Endothelial cell (in vitro differentiated cells): ENCODE measurements at regions not wholly inside any gene's neighbourhood (a gene's known extent, or its start where the extent isn't known, plus 50 kb on each side); places are given as distances from the start of the nearest gene placed in this dataset.

ENCODE experiments used
- DNase-seq: peaks from one replicate; pipeline ENCODE4 v3.0.0; 2021; ENCODE audit warnings: low spot score
- H3K27ac Mint-ChIP-seq: one replicate; pipeline ENCODE4 v1.8.0; 2021; ENCODE audit warnings: mixed read lengths, inconsistent platforms; ENCODE audit not compliant: unreplicated experiment
- H3K27me3 Mint-ChIP-seq: one replicate; pipeline ENCODE4 v1.8.0; 2021; ENCODE audit warnings: mild to moderate bottlenecking, moderate library complexity, mixed read lengths, inconsistent platforms; ENCODE audit not compliant: unreplicated experiment
- H3K36me3 Mint-ChIP-seq: one replicate; pipeline ENCODE4 v1.8.0; 2021; ENCODE audit warnings: mild to moderate bottlenecking, low read depth, mixed read lengths, inconsistent platforms; ENCODE audit not compliant: unreplicated experiment
- H3K4me1 Mint-ChIP-seq: one replicate; pipeline ENCODE4 v1.8.0; 2021; ENCODE audit warnings: mild to moderate bottlenecking, mixed read lengths, inconsistent platforms; ENCODE audit not compliant: unreplicated experiment
- H3K4me3 Mint-ChIP-seq: one replicate; pipeline ENCODE4 v1.8.0; 2021; ENCODE audit warnings: mild to moderate bottlenecking, mixed read lengths, inconsistent platforms; ENCODE audit not compliant: unreplicated experiment
- H3K9me3 Mint-ChIP-seq: one replicate; pipeline ENCODE4 v1.8.0; 2021; ENCODE audit warnings: mixed read lengths, inconsistent platforms; ENCODE audit not compliant: unreplicated experiment
- CTCF ChIP-seq: fragments of 200-600 bp; sonication (generic); IDR thresholded peaks from one replicate; pipeline ENCODE4 v1.5.0; 2021; ENCODE audit warnings: antibody characterized with exemption; ENCODE audit not compliant: unreplicated experiment

- no peak for DNase-seq
- H3K4me3 Mint-ChIP-seq, result no peak overlapping the region
- no peaks in the 10 kb centered on the region for H3K9me3 Mint-ChIP-seq
- TF ChIP-seq CTCF, result no peak
- no peaks in the 10 kb centered on the region for H3K36me3 Mint-ChIP-seq
- H3K4me1 Mint-ChIP-seq, result no peaks in the 10 kb centered on the region
- peaks cover 2% of the 10 kb centered on the region for H3K27me3 Mint-ChIP-seq
- H3K27ac Mint-ChIP-seq, result no peak overlapping the region
Observed at GRCh38 chr14:29310210-29310609, 543.6 kb downstream of the FOXG1 start.

GRCh38 chr14:29310757-29311156 lies 544.2 kb downstream of the FOXG1 start:
- H3K9me3 Mint-ChIP-seq, result no peaks in the 10 kb centered on the region
- H3K27me3 Mint-ChIP-seq, result peaks cover 2% of the 10 kb centered on the region
- H3K4me1 Mint-ChIP-seq, result no peaks in the 10 kb centered on the region
- H3K36me3 Mint-ChIP-seq, result no peaks in the 10 kb centered on the region
- H3K4me3 Mint-ChIP-seq, result no peak overlapping the region
- no peak overlapping the region for H3K27ac Mint-ChIP-seq
- DNase-seq, result no peak
- no peak for TF ChIP-seq CTCF

GRCh38 chr14:29311983-29312382 lies 545.4 kb downstream of the FOXG1 start:
- no peaks in the 10 kb centered on the region for H3K9me3 Mint-ChIP-seq
- H3K4me3 Mint-ChIP-seq, result no peak overlapping the region
- peaks cover 2% of the 10 kb centered on the region for H3K27me3 Mint-ChIP-seq
- no peak for DNase-seq
- TF ChIP-seq CTCF, result no peak
- H3K4me1 Mint-ChIP-seq, result no peaks in the 10 kb centered on the region
- H3K27ac Mint-ChIP-seq, result no peak overlapping the region
- no peaks in the 10 kb centered on the region for H3K36me3 Mint-ChIP-seq

- Mint-ChIP-seq H3K4me3 (no peak overlapping the region), H3K9me3 (no peaks in the 10 kb centered on the region), H3K36me3 (no peaks in the 10 kb centered on the region), H3K27me3 (peaks cover 2% of the 10 kb centered on the region), H3K27ac (no peak overlapping the region), H3K4me1 (no peaks in the 10 kb centered on the region)
- no peak for TF ChIP-seq CTCF
- DNase-seq, result no peak
Observed at GRCh38 chr14:29316936-29317335, 550.3 kb downstream of the FOXG1 start.

- Mint-ChIP-seq H3K27ac (no peak overlapping the region), H3K27me3 (peaks cover 2% of the 10 kb centered on the region), H3K4me3 (no peak overlapping the region), H3K36me3 (no peaks in the 10 kb centered on the region), H3K4me1 (no peaks in the 10 kb centered on the region), H3K9me3 (no peaks in the 10 kb centered on the region)
- no peak for TF ChIP-seq CTCF
- DNase-seq, result no peak
Observed at GRCh38 chr14:29317423-29317822, 550.8 kb downstream of the FOXG1 start.
